ENCODE measurements at regions not wholly inside any gene's neighbourhood (a gene's known extent, or its start where the extent isn't known, plus 50 kb on each side); places are given as distances from the start of the nearest gene placed in this dataset.

GRCh38 chr1:9419369-9420041 is 119.8 kb upstream of the SLC25A33 start:
- 74 to 85% (median 78%) methylated on average over 8 of the region's 8 CpGs for WGBS, 3 donors
- no peak for DNase-seq
- no peak for FAIRE-seq

GRCh38 chr1:9420835-9421532 is 118.3 kb upstream of the SLC25A33 start:
- no peaks in the 10 kb centered on the region for H3K27me3 ChIP-seq (ENCODE audit: control insufficient read depth in 3 of 3, insufficient read depth in 3 of 3, low read length in 3 of 3)
- no peak overlapping the region for H3K27ac ChIP-seq (ENCODE audit: low read depth in 1 of 3, low read length in 2 of 3)
- no peak overlapping the region for H3K4me3 ChIP-seq (ENCODE audit: low read depth in 1 of 3, low read length in 3 of 3)
- H3K9me3 ChIP-seq (ENCODE audit: control insufficient read depth in 2 of 2, insufficient read depth in 1 of 2, low read depth in 1 of 2, low read length in 1 of 2) = no peaks in the 10 kb centered on the region
- H3K36me3 ChIP-seq (ENCODE audit: control insufficient read depth in 3 of 3, insufficient read depth in 2 of 3, low read depth in 1 of 3, low read length in 3 of 3) = no peaks in the 10 kb centered on the region
- 78 to 87% (median 83%) methylated on average over 5 of the region's 5 CpGs for WGBS, 3 donors
- DNase-seq (no peak), FAIRE-seq (no peak)
- no peaks in the 10 kb centered on the region for H3K4me1 ChIP-seq (ENCODE audit: control insufficient read depth in 3 of 3, insufficient read depth in 2 of 3, low read depth in 1 of 3, low read length in 2 of 3)

More at GRCh38 chr1:9419369-9420041, 119.8 kb upstream of the SLC25A33 start:
- Histone ChIP-seq H3K27me3 (ENCODE audit: control insufficient read depth in 3 of 3, insufficient read depth in 3 of 3, low read length in 3 of 3) (no peaks in the 10 kb centered on the region), H3K4me3 (ENCODE audit: low read depth in 1 of 3, low read length in 3 of 3) (no peak overlapping the region), H3K36me3 (ENCODE audit: control insufficient read depth in 3 of 3, insufficient read depth in 2 of 3, low read depth in 1 of 3, low read length in 3 of 3) (no peaks in the 10 kb centered on the region), H3K4me1 (ENCODE audit: control insufficient read depth in 3 of 3, insufficient read depth in 2 of 3, low read depth in 1 of 3, low read length in 2 of 3) (no peaks in the 10 kb centered on the region), H3K27ac (ENCODE audit: low read depth in 1 of 3, low read length in 2 of 3) (no peak overlapping the region), H3K9me3 (ENCODE audit: control insufficient read depth in 2 of 2, insufficient read depth in 1 of 2, low read depth in 1 of 2, low read length in 1 of 2) (no peaks in the 10 kb centered on the region)

DNA sequence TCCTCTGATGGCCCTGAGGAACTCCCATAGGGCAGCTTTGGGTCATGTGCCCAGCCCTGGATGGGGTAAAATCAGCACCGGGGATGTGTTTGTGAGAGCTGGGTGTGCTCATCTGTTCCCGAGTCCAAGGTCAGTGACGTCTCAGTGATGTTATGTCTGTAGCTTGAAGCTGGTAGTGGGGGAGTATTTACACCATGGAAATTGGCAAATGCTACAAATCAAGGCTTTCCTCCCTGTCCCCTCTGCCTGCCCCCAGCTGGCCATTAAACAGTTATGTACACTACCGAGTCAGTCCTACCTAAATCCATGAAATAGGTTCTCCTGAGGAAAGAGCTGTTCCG is 117.8 kb upstream of the SLC25A33 start:
- Histone ChIP-seq H3K27me3 (ENCODE audit: control insufficient read depth in 3 of 3, insufficient read depth in 3 of 3, low read length in 3 of 3) (no peaks in the 10 kb centered on the region), H3K4me3 (ENCODE audit: low read depth in 1 of 3, low read length in 3 of 3) (no peak overlapping the region), H3K36me3 (ENCODE audit: control insufficient read depth in 3 of 3, insufficient read depth in 2 of 3, low read depth in 1 of 3, low read length in 3 of 3) (no peaks in the 10 kb centered on the region), H3K9me3 (ENCODE audit: control insufficient read depth in 2 of 2, insufficient read depth in 1 of 2, low read depth in 1 of 2, low read length in 1 of 2) (no peaks in the 10 kb centered on the region), H3K4me1 (ENCODE audit: control insufficient read depth in 3 of 3, insufficient read depth in 2 of 3, low read depth in 1 of 3, low read length in 2 of 3) (no peaks in the 10 kb centered on the region), H3K27ac (ENCODE audit: low read depth in 1 of 3, low read length in 2 of 3) (no peak overlapping the region)
- 46 to 66% (median 58%) methylated on average over 5 of the region's 5 CpGs for WGBS, 3 donors
- FAIRE-seq = no peak
- no peak for DNase-seq

- 89 to 93% (median 92%) methylated on average over 14 of the region's 14 CpGs for WGBS, 3 donors
- no peaks in the 10 kb centered on the region for H3K4me1 ChIP-seq (ENCODE audit: control insufficient read depth in 3 of 3, insufficient read depth in 2 of 3, low read depth in 1 of 3, low read length in 2 of 3)
- no peaks in the 10 kb centered on the region for H3K27me3 ChIP-seq (ENCODE audit: control insufficient read depth in 3 of 3, insufficient read depth in 3 of 3, low read length in 3 of 3)
- H3K27ac ChIP-seq (ENCODE audit: low read depth in 1 of 3, low read length in 2 of 3) = no peak overlapping the region
- DNase-seq = no peak
- no peak for FAIRE-seq
- no peak overlapping the region for H3K4me3 ChIP-seq (ENCODE audit: low read depth in 1 of 3, low read length in 3 of 3)
- H3K9me3 ChIP-seq (ENCODE audit: control insufficient read depth in 2 of 2, insufficient read depth in 1 of 2, low read depth in 1 of 2, low read length in 1 of 2) = no peaks in the 10 kb centered on the region
- no peaks in the 10 kb centered on the region for H3K36me3 ChIP-seq (ENCODE audit: control insufficient read depth in 3 of 3, insufficient read depth in 2 of 3, low read depth in 1 of 3, low read length in 3 of 3)
Measured at GRCh38 chr1:9422321-9422720, 116.9 kb upstream of the SLC25A33 start.

DNA sequence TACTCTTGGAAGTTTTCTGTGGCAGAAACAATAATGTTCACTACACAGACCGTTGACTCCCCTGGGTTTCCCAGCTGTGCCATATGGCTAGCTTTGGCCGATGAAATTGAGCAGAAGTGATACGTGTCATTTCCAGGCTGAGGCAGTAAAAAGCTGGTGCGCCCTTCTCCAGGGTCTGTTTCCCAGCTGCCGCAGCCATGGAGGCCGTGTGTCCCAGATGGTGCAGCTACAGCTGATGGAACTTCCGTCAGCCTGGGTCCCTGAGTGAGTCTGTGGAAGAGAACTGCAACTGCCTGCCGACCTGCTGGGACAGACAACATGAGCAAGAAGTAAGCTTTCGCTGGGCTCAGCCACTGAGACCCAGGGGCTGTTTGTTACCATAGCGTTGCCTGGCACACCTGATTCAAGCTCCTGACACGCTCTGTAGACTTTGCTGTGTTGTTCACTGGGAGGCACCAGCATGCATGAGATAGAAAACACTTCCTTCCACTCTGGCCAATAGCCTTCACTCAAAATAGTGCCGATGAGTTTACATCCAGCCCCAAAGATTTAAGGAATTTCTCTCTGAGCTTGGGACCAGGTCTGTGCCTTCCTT is 116.3 kb upstream of the SLC25A33 start:
- Histone ChIP-seq H3K4me3 (ENCODE audit: low read depth in 1 of 3, low read length in 3 of 3) (no peak overlapping the region), H3K27ac (ENCODE audit: low read depth in 1 of 3, low read length in 2 of 3) (no peak overlapping the region), H3K27me3 (ENCODE audit: control insufficient read depth in 3 of 3, insufficient read depth in 3 of 3, low read length in 3 of 3) (no peaks in the 10 kb centered on the region), H3K36me3 (ENCODE audit: control insufficient read depth in 3 of 3, insufficient read depth in 2 of 3, low read depth in 1 of 3, low read length in 3 of 3) (no peaks in the 10 kb centered on the region), H3K4me1 (ENCODE audit: control insufficient read depth in 3 of 3, insufficient read depth in 2 of 3, low read depth in 1 of 3, low read length in 2 of 3) (no peaks in the 10 kb centered on the region), H3K9me3 (ENCODE audit: control insufficient read depth in 2 of 2, insufficient read depth in 1 of 2, low read depth in 1 of 2, low read length in 1 of 2) (no peaks in the 10 kb centered on the region)
- DNase-seq = no peak
- FAIRE-seq = no peak
- 81 to 93% (median 90%) methylated on average over 12 of the region's 12 CpGs for WGBS, 3 donors

- FAIRE-seq (no peak), DNase-seq (no peak)
- 57 to 78% (median 76%) methylated on average over 4 of the region's 4 CpGs for WGBS, 3 donors
- Histone ChIP-seq H3K36me3 (ENCODE audit: control insufficient read depth in 3 of 3, insufficient read depth in 2 of 3, low read depth in 1 of 3, low read length in 3 of 3) (no peaks in the 10 kb centered on the region), H3K4me1 (ENCODE audit: control insufficient read depth in 3 of 3, insufficient read depth in 2 of 3, low read depth in 1 of 3, low read length in 2 of 3) (peaks cover 0 to 5% (median under 1%) of the 10 kb centered on the region in 3 donors), H3K9me3 (ENCODE audit: control insufficient read depth in 2 of 2, insufficient read depth in 1 of 2, low read depth in 1 of 2, low read length in 1 of 2) (no peaks in the 10 kb centered on the region), H3K27me3 (ENCODE audit: control insufficient read depth in 3 of 3, insufficient read depth in 3 of 3, low read length in 3 of 3) (no peaks in the 10 kb centered on the region), H3K27ac (ENCODE audit: low read depth in 1 of 3, low read length in 2 of 3) (no peak overlapping the region), H3K4me3 (ENCODE audit: low read depth in 1 of 3, low read length in 3 of 3) (no peak overlapping the region)
Measured at GRCh38 chr1:9424261-9424660, 115.0 kb upstream of the SLC25A33 start.

- no peaks in the 10 kb centered on the region for H3K9me3 ChIP-seq (ENCODE audit: control insufficient read depth in 2 of 2, insufficient read depth in 1 of 2, low read depth in 1 of 2, low read length in 1 of 2)
- WGBS, 3 donors = 66 to 72% (median 68%) methylated on average over 7 of the region's 7 CpGs
- H3K27ac ChIP-seq (ENCODE audit: low read depth in 1 of 3, low read length in 2 of 3) = peak overlapping the region in 1 of 3 donors; percentile 11
- no peak overlapping the region for H3K4me3 ChIP-seq (ENCODE audit: low read depth in 1 of 3, low read length in 3 of 3)
- DNase-seq (no peak), FAIRE-seq (no peak)
- peaks cover 0 to 11% (median 5%) of the 10 kb centered on the region in 3 donors for H3K4me1 ChIP-seq (ENCODE audit: control insufficient read depth in 3 of 3, insufficient read depth in 2 of 3, low read depth in 1 of 3, low read length in 2 of 3)
- H3K36me3 ChIP-seq (ENCODE audit: control insufficient read depth in 3 of 3, insufficient read depth in 2 of 3, low read depth in 1 of 3, low read length in 3 of 3) = no peaks in the 10 kb centered on the region
- no peaks in the 10 kb centered on the region for H3K27me3 ChIP-seq (ENCODE audit: control insufficient read depth in 3 of 3, insufficient read depth in 3 of 3, low read length in 3 of 3)
Measured at GRCh38 chr1:9425859-9426258, 113.4 kb upstream of the SLC25A33 start.

- DNase-seq (peak in 1 of 2 donors; percentile 66), FAIRE-seq (no peak)
- WGBS, 3 donors = 43 to 79% (median 64%) methylated on average over 13 of the region's 13 CpGs
- Histone ChIP-seq H3K9me3 (ENCODE audit: control insufficient read depth in 2 of 2, insufficient read depth in 1 of 2, low read depth in 1 of 2, low read length in 1 of 2) (no peaks in the 10 kb centered on the region), H3K27me3 (ENCODE audit: control insufficient read depth in 3 of 3, insufficient read depth in 3 of 3, low read length in 3 of 3) (no peaks in the 10 kb centered on the region), H3K4me1 (ENCODE audit: control insufficient read depth in 3 of 3, insufficient read depth in 2 of 3, low read depth in 1 of 3, low read length in 2 of 3) (peaks cover 0 to 11% (median 5%) of the 10 kb centered on the region in 3 donors), H3K4me3 (ENCODE audit: low read depth in 1 of 3, low read length in 3 of 3) (no peak overlapping the region), H3K27ac (ENCODE audit: low read depth in 1 of 3, low read length in 2 of 3) (peak overlapping the region in 1 of 3 donors; percentile 11), H3K36me3 (ENCODE audit: control insufficient read depth in 3 of 3, insufficient read depth in 2 of 3, low read depth in 1 of 3, low read length in 3 of 3) (no peaks in the 10 kb centered on the region)
Measured at GRCh38 chr1:9426291-9426711, 113.0 kb upstream of the SLC25A33 start.

All from small intestine (tissue), 7 donors.